ENCODE measurements at regions not wholly inside any gene's neighbourhood (a gene's known extent, or its start where the extent isn't known, plus 50 kb on each side); places are given as distances from the start of the nearest gene placed in this dataset.
"Not testable (repeated sequence)": the region's sequence is repeated elsewhere in the genome, so short reads cannot be mapped to it uniquely, and the experiment has no call there.

- DNase-seq = not testable (repeated sequence)
Measured at GRCh38 chr4:147168200-147168599, 222.5 kb upstream of the TTC29 start.

DNA sequence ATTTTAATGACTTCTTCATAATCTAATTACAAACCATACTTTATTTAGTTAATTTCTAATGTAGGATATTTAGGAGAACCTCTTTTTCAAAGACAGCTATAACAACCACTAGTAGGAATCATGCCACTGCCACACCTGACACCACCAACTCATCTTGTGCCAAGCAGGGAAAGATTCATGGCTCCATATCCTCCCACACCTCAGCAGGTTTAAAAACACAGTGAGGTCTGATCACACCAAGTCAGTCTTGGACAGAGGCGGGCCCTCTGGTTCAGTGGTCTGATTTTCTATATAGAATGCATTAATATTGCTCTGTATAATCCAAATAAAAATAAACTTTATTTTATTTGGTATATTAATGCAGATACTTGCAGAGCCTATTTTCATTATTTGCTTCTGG lies 227.7 kb upstream of the TTC29 start:
- no peak for DNase-seq

- no peak for DNase-seq
Measured at GRCh38 chr4:147173797-147174432, 228.3 kb upstream of the TTC29 start.

DNA sequence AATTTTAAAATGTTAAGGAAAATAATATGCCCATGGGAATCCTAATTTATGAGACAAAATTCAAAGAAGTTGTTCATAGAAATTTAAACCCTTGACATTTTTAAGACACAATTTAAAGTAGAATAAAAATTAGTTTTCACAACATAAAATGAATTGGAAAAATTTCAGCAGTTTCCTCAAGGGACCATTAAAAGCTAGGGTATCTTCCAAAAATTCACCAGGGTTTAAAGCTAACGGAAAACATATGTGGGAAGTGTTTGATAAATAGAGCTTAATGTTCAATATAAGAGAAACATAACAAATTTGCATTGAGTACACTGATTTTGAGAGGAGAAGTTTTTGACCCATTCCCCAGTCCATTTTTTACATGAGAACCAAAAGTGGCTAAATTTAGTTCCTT lies 228.9 kb upstream of the TTC29 start:
- no peak for DNase-seq

- no peak for DNase-seq
Measured at GRCh38 chr4:147175460-147176025, 229.9 kb upstream of the TTC29 start.

DNA sequence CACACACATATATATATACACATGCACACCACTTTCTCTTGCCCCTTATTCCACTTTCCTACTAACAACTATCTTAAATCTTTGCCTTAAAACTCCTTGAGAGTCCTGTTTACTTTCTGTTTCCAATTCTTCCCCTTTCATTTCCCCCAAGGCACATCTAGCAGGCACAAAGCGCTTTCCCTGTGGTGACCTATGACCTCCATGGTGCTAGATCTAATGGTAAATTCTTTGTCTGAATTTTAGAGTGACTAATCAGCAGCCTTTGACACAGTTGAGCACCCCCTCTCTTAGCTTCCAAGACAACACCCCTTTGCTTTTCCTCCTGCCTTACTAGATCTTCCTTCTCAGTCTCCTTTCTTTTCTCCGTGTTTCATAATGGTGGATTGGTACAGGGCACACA lies 236.4 kb upstream of the TTC29 start:
- no peak for DNase-seq

DNA sequence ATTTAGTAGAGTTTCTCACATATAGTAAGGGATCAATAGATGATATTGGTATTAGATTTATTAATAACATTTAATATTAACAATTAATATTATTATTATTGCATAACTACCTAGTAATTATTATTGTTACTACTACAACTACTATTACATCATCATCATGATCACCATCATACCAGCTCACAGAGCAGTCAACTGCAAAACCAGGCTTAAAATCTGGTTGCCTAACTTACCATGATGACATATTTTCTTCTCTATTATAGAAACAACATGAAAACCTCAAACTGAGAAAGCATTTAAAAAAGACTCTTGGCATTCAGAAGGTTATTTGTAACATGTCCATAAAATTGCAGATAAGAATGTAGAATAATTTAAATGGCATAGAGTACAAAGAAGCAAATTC lies 247.0 kb upstream of the TTC29 start:
- no peak for DNase-seq

DNA sequence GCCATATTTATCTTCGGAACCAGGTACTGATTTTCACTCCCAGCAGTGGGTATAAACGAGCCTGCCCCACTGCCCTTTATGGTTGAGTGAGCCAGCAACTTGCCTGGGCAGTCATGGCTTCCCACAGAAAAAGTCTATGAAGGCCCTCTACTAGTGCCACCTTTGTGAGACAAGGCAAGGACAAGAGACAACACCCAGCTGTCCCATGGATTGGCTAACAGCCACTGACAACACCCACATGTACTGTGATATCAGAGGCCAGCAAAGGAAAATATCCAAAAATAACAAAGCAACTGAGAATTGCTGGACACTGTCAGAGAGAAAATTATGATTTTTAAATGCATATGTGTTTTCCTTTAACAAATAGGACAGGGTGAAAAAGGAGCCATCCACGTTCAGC lies 248.4 kb upstream of the TTC29 start:
- no peak for DNase-seq

GRCh38 chr4:147194604-147195003 lies 248.9 kb upstream of the TTC29 start:
- no peak for DNase-seq

GRCh38 chr4:147195386-147195785 lies 249.7 kb upstream of the TTC29 start:
- no peak for DNase-seq

DNA sequence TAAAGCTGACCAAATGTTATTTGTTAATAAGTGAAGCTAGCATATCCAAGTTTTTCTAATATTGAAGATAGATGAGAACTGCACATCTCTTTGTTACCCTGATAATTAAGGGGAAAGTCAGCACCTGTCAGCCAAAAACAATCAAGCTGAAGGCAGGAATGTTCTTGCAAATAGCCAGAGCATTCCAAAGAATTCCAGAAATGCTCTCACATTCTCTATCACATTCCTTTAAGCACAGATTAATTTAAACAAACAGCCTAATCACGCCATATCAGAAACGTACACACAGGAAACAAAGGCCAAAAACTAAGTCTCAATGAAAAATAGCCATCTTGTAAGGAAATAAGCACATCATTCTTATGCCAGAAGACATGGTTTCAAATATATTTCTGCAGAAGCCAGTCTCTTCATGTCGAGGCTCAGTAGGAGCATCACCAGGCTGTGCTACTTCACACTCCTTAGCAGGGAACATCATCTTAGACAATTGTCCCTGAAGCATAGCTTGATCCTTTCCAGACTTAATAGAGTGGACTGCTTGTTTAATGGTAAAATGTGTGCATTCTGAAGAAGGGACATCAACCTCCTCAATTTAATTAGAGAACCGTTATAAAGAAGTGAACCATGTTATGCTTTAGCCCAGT lies 252.9 kb upstream of the TTC29 start:
- no peak for DNase-seq

DNA sequence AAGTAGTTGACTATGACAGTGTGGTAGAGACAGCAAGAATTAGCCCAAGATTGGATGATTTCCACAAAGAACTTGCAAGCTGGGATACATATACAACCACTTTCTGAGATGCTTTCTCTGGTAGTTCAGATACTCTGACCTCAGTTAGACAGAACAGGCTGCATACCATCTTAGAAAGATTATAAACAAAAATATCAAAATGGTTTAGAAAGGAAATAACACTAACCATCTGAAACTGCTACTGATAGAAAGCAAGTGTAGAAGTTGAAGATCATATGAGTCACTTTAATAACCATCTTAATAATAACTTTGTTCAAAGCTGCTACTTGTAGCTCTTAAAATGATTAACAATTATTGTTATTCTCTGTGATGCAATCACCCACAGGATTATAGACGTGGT lies 255.4 kb upstream of the TTC29 start:
- DNase-seq = no peak

GRCh38 chr4:147206807-147207206 lies 261.1 kb upstream of the TTC29 start:
- no peak for DNase-seq

- DNase-seq = no peak
Measured at GRCh38 chr4:147207911-147208310, 262.2 kb upstream of the TTC29 start.

- no peak for DNase-seq
Measured at GRCh38 chr4:147217655-147218054, 263.2 kb upstream of the EDNRA start.

DNA sequence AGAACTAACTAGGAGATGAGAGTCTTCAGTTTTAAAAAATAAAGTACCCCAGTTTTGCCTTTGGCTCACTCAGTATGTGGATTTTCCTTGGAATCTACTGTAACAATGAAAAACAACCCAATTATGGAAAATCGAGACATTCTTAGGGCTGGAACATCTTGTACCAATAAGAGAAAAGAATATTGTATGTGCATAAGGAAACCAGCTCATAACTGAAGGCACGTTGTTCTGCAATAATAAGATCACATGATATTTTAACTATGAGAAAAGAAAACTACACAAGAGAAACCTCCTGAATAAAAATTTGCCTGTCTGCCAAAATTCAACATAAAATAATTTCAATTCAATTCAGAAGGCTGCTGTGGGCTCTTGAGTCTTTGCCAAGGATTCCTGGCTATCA lies 261.8 kb upstream of the EDNRA start:
- DNase-seq = no peak

DNA sequence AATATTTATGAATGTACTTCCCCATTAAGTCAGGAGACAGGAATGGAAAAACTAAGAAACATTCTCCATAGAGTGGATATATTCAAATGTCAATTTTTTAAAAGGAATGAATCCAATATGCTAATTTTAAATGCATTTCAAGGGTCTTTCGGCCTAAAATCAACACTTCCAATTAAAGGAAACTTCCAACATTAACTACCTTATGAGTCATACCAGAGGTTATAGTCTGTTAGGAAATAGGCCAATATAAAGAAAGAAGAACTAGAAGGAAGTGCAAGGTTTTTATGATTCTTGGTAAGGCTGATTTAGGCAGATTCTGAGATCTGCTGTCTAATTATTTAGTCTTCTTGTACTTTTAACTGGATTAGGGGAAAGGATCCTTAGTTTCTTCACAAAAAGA lies 260.1 kb upstream of the EDNRA start:
- DNase-seq = no peak

GRCh38 chr4:147222906-147223305 lies 258.0 kb upstream of the EDNRA start:
- no peak for DNase-seq

- no peak for DNase-seq
Measured at GRCh38 chr4:147223576-147223975, 257.3 kb upstream of the EDNRA start.

GRCh38 chr4:147236806-147237205 lies 244.1 kb upstream of the EDNRA start:
- DNase-seq = no peak

DNA sequence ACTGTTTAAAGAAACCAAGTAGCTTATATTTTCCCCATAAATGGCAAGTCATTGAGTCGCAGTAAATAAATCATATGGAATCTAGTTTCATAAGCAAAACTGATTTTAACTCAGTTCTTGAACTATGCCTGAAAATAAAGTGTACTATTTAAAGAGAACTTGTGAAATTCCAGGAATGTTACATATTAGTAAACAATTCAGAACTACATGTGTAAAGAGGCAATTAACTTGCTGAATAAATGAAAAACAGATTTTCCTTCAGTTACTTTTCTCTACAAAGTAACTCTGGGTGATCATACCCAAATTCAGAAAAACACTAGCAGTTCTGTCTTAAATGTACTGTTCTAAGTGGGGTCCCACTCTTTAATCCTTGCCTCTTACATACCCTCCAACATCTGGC lies 236.1 kb upstream of the EDNRA start:
- DNase-seq = no peak

DNA sequence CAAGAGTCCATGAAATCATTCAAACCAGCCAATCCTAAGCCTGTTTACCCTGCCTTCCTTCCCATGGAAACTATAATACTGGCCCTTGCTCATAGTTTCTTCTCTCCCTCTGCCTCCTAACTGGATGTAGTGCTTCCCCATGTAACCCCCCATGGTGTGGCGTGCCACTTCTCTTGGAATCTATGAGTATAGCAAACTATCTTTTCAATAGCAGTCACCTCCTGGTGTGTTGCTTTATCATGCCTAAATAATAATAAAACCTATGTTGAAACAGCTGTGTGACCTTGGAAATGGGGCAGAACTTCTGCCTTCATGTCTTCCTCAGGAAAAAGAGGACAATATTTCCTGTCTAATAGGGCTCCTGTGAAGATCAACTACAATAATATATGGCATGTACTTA lies 234.8 kb upstream of the EDNRA start:
- DNase-seq = no peak

DNA sequence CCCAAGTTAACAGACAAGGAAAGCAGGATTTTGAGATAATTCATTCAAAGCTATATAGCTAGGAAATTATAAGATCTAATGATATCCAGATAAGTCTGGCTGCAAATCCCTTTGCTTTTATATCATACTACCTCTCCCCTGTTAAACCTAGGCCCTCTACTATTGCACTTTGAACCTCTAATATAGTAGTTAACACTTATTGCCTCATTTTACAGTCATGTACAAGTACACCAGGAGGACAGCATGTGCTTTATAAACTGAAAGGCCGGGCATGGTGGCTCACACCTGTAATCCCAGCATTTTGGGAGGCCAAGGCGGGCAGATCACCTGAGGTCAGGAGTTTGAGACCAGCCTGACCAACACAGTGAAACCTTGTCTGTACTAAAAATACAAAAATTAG lies 234.4 kb upstream of the EDNRA start:
- not testable (repeated sequence) for DNase-seq

DNA sequence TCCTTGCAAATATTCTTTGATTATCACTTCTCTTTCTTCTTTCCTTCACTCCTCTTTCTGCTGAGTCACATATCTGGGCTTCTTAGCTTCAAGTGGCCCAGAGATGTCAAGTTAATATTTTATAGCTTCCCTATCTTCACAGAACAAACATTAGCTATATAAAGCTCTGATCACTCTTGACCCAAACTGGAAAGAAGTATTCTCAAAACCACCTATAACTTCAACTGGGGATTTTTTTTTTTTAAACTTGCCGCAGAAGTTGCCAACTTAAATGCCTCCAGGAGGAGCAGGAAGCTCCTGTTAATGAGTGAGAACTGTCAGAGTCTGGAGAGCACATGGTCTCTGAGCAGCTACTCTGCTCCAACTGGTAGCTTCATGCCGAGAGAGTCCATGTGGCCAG lies 233.3 kb upstream of the EDNRA start:
- peak; percentile 35 for DNase-seq

DNA sequence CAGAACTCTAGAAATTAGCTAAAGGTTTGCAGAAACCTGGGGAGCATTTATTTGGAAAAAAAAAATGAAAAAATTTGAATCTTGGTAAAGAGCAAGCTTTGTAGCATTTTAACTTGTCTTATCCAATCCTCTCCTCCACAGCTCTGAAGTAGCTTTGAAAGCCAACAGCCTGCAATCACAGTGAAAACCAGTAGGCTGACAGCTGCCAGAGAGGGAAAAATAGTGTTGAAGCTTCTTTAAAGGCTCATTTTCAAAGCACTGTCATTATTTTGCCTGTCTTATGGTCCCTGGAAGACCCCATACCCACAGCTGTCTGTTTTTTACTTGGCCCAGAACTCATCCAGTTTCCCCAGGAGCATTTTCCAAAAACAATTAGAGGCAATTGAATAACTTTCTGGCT lies 230.8 kb upstream of the EDNRA start:
- peak; percentile 1 for DNase-seq

All from DMS53 (cell line).